GM10266 (cell line): ENCODE measurements at regions not wholly inside any gene's neighbourhood (a gene's known extent, or its start where the extent isn't known, plus 50 kb on each side); places are given as distances from the start of the nearest gene placed in this dataset.
"Not testable (repeated sequence)": the region's sequence is repeated elsewhere in the genome, so short reads cannot be mapped to it uniquely, and the experiment has no call there.

Experiments
- DNase-seq: peaks from one replicate; pipeline ENCODE4 v3.0.0; 2012; ENCODE audit errors: extremely low spot score
- CTCF ChIP-seq: IDR thresholded peaks from 2 replicates; pipeline ENCODE4 v1.5.1; 2012; ENCODE audit warnings: mild to moderate bottlenecking, low read depth; ENCODE audit not compliant: control insufficient read depth, insufficient read depth; ENCODE audit errors: missing control alignments

- DNase-seq: no peak
- no peak for TF ChIP-seq CTCF
Observed at GRCh38 chr2:238774980-238775509, 72.8 kb upstream of the TWIST2 start.

- TF ChIP-seq CTCF: no peak
- no peak for DNase-seq
Observed at GRCh38 chr2:238775591-238775990, 72.3 kb upstream of the TWIST2 start.

DNA sequence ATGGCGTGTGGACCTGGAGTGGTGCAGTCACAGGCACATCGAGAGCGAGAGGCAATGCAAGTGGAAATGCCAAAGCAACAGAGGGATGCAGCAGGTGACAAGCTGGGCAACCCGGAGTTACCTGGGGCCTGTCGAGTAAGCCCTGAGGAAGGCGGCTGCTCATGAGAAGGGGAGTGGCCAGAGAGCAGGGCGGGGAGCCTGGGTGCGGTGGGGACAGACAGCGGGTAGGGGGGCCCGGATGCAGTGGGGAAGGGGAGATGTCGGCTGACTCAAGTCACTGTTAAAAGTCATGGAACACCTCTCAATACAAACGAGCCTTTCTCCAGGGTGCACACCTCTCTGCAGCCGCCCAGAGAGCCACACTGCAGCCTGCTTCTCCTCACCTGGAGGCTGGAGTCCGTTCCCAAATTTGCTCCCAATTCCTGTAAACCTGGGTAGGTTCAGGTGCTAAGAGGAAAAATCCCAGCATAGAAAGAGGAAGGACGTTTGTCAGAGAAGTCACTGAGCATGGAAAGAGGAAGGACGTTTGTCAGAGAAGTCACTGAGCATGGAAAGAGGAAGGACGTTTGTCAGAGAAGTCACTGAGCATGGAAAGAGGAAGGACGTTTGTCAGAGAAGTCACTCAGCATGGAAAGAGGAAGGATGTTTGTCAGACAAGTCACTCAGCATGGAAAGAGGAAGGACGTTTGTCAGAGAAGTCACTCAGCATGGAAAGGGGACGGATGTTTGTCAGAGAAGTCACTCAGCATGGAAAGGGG lies 71.7 kb upstream of the TWIST2 start:
- no peak for TF ChIP-seq CTCF
- no peak for DNase-seq

GRCh38 chr2:238776761-238777046 lies 71.2 kb upstream of the TWIST2 start:
- DNase-seq: not testable (repeated sequence)

GRCh38 chr2:238777369-238778067 lies 70.4 kb upstream of the TWIST2 start:
- no peak for TF ChIP-seq CTCF
- DNase-seq: no peak

GRCh38 chr2:238784671-238785527 lies 63.0 kb upstream of the TWIST2 start:
- peak; percentile 73 for DNase-seq
- TF ChIP-seq CTCF: peak; percentile 88

- no peak for DNase-seq
- no peak for TF ChIP-seq CTCF
Observed at GRCh38 chr2:238785528-238785860, 62.4 kb upstream of the TWIST2 start.
